GM12892 (cell line): ENCODE measurements at regions not wholly inside any gene's neighbourhood (a gene's known extent, or its start where the extent isn't known, plus 50 kb on each side); places are given as distances from the start of the nearest gene placed in this dataset.

Experiments used
- POLR2A ChIP-seq: IDR thresholded peaks from 2 replicates; pipeline ENCODE4 v1.6.1; 2011; ENCODE audit warnings: low read depth, low read length, control low read depth
- POLR2AphosphoS5 ChIP-seq: IDR thresholded peaks from 2 replicates; pipeline ENCODE4 v1.6.1; 2011; ENCODE audit warnings: low read depth, low read length, control low read depth
- TAF1 ChIP-seq: IDR thresholded peaks from 2 replicates; pipeline ENCODE4 v1.6.1; 2011; ENCODE audit warnings: low read depth, mild to moderate bottlenecking, control low read depth, low read length, borderline replicate concordance

DNA sequence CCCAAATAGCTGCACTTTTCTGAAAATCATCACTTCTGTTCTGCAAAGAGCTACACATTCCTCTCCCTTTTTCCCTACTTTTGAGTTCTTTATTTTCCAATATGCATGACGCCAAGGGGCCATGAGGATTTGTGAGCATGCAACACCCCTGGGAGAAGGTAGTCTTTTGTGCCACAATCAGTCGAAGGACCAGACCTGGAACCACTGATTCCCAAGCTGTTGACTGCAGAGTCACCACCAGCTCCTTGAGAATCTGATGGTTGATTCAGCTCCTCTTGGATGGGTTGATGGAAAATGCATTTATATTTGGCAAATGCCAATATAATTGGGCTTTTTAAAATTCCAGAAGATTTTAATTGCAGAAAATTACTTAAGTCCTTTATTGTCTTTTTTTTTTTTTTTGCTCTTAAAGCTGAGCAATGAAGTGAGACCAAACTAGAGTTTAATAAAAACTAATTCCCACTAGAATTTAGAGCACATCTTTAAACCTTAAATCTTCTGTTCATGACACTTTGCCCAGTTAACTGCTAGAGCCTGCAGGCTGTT is 554.1 kb downstream of the TNS3 start:
- no peak for TF ChIP-seq TAF1
- TF ChIP-seq POLR2AphosphoS5: no peak
- TF ChIP-seq POLR2A: no peak
